ENCODE measurements at regions not wholly inside any gene's neighbourhood (a gene's known extent, or its start where the extent isn't known, plus 50 kb on each side); places are given as distances from the start of the nearest gene placed in this dataset.

- 56 to 67% (median 60%) methylated on average over 6 to 7 of the region's 7 CpGs for WGBS, 4 donors
- H3K36me3 ChIP-seq (replicated peaks in 1 of 2): no peaks in the 10 kb centered on the region
- no peak overlapping the region for H3K4me3 ChIP-seq
- peak overlapping the region in 1 of 5 donors; percentile 26 for H3K27ac ChIP-seq
- H3K27me3 ChIP-seq: no peaks in the 10 kb centered on the region
- TF ChIP-seq POLR2A (IDR thresholded peaks at IDR 0.05): no peak
- intact Hi-C loops (cut with DNase I): no loop called here
- H3K4me1 ChIP-seq (replicated peaks in 1 of 2): peaks cover 0 to 17% of the 10 kb centered on the region in 2 donors
- no peak for DNase-seq
- H3K9me3 ChIP-seq (replicated peaks in 1 of 3): no peaks in the 10 kb centered on the region
Measured at GRCh38 chr6:109240370-109241084, 141.7 kb downstream of the CD164 start.

- peak in 4 of 7 donors; percentile 18 to 34 (median 32) for DNase-seq
- no peak for TF ChIP-seq POLR2A (IDR thresholded peaks at IDR 0.05)
- TF ChIP-seq CTCF (IDR thresholded peaks at IDR 0.05): no peak
- peak overlapping the region in 1 of 5 donors; percentile 26 for H3K27ac ChIP-seq
- peaks cover 0 to 17% of the 10 kb centered on the region in 2 donors for H3K4me1 ChIP-seq (replicated peaks in 1 of 2)
- intact Hi-C loops (cut with DNase I): no loop called here
- WGBS, 4 donors: 64 to 75% (median 71%) methylated on average over 9 of the region's 9 CpGs
- no peaks in the 10 kb centered on the region for H3K27me3 ChIP-seq
- H3K9me3 ChIP-seq (replicated peaks in 1 of 3): no peaks in the 10 kb centered on the region
- H3K36me3 ChIP-seq (replicated peaks in 1 of 2): no peaks in the 10 kb centered on the region
- no peak overlapping the region for H3K4me3 ChIP-seq
Measured at GRCh38 chr6:109239651-109240321, 142.5 kb downstream of the CD164 start.

GRCh38 chr6:109239160-109239559 lies 143.1 kb downstream of the CD164 start:
- Histone ChIP-seq H3K27ac (peak overlapping the region in 2 of 5 donors; percentile 3 to 29), H3K36me3 (replicated peaks in 1 of 2) (no peaks in the 10 kb centered on the region), H3K9me3 (replicated peaks in 1 of 3) (no peaks in the 10 kb centered on the region), H3K27me3 (no peaks in the 10 kb centered on the region), H3K4me3 (no peak overlapping the region), H3K4me1 (replicated peaks in 1 of 2) (peaks cover 0 to 17% of the 10 kb centered on the region in 2 donors)
- DNase-seq: no peak
- intact Hi-C loops (cut with DNase I): no loop called here
- 69 to 90% (median 88%) methylated on average over 2 of the region's 2 CpGs for WGBS, 4 donors
- TF ChIP-seq POLR2A (IDR thresholded peaks at IDR 0.05) (no peak), CTCF (IDR thresholded peaks at IDR 0.05) (no peak)

GRCh38 chr6:109238396-109238795 lies 143.1 kb downstream of the CEP57L1 start:
- TF ChIP-seq CTCF (IDR thresholded peaks at IDR 0.05) (no peak), POLR2A (IDR thresholded peaks at IDR 0.05) (no peak)
- Histone ChIP-seq H3K27ac (no peak overlapping the region), H3K27me3 (no peaks in the 10 kb centered on the region), H3K9me3 (replicated peaks in 1 of 3) (no peaks in the 10 kb centered on the region), H3K4me1 (replicated peaks in 1 of 2) (peaks cover 0 to 17% of the 10 kb centered on the region in 2 donors), H3K36me3 (replicated peaks in 1 of 2) (no peaks in the 10 kb centered on the region), H3K4me3 (no peak overlapping the region)
- DNase-seq: no peak
- WGBS, 4 donors: 69 to 77% (median 72%) methylated on average over 3 of the region's 3 CpGs
- intact Hi-C loops (cut with DNase I): no loop called here

Data from adrenal gland (tissue), 9 donors.